D721Med (cell line): ENCODE measurements at regions not wholly inside any gene's neighbourhood (a gene's known extent, or its start where the extent isn't known, plus 50 kb on each side); places are given as distances from the start of the nearest gene placed in this dataset.

ENCODE experiments used
- DNase-seq: peaks from one replicate; pipeline ENCODE4 v3.0.0; 2011; ENCODE audit warnings: low spot score; ENCODE audit not compliant: insufficient read length
- FAIRE-seq: peaks from 2 replicates; lab custom pipeline; 2011; peaks lifted over from hg19 to GRCh38; lab: Jason Lieb, UNC
- TF ChIP-seq, protein P1 (sequence below): IDR thresholded peaks from 2 replicates; pipeline ENCODE4 v1.5.1; 2012; ENCODE audit warnings: mild to moderate bottlenecking, control low read depth; ENCODE audit not compliant: insufficient read depth; ENCODE audit errors: missing control alignments

DNA sequence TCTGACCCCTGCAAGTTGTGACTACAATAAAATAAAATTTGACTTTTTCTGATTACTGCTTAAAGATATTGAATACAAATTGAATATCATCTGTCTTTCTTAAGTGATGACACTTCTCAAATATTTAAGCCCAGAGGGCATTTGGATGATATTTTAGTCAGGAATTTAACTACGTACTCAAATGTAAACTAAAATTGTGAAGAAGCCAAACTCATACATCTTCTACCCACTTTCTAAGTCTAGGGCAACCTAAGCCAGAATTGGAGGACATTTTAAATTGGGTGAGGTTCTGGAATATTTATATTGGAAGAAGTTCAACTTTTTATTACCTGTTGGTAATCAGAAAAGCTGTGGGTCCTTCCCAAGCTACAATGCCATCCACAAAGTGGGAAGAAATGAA, 149.1 kb upstream of the WDR11 start:
- TF ChIP-seq, protein P1, sequence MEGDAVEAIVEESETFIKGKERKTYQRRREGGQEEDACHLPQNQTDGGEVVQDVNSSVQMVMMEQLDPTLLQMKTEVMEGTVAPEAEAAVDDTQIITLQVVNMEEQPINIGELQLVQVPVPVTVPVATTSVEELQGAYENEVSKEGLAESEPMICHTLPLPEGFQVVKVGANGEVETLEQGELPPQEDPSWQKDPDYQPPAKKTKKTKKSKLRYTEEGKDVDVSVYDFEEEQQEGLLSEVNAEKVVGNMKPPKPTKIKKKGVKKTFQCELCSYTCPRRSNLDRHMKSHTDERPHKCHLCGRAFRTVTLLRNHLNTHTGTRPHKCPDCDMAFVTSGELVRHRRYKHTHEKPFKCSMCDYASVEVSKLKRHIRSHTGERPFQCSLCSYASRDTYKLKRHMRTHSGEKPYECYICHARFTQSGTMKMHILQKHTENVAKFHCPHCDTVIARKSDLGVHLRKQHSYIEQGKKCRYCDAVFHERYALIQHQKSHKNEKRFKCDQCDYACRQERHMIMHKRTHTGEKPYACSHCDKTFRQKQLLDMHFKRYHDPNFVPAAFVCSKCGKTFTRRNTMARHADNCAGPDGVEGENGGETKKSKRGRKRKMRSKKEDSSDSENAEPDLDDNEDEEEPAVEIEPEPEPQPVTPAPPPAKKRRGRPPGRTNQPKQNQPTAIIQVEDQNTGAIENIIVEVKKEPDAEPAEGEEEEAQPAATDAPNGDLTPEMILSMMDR: no peak
- DNase-seq: no peak
- no peak for FAIRE-seq

DNA sequence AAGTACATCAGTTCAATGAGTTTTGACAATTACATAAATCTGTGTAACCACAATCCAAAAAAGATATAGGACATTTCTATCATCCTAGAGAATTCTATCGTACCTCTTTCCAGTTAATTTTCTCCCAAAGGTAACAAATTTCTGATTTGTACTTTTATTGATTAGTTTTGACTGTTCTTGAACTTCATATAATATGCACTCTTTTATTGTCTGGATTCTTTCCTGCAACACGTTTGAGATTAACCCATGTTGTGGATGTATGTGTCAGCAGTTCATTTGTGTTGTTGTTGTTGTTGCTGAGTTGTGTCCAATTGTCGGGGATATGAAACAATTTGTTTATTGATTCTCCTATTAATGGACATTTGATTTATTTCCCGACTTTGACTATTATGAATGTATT, 145.9 kb upstream of the WDR11 start:
- TF ChIP-seq, protein P1: no peak
- DNase-seq (no peak), FAIRE-seq (no peak)

DNA sequence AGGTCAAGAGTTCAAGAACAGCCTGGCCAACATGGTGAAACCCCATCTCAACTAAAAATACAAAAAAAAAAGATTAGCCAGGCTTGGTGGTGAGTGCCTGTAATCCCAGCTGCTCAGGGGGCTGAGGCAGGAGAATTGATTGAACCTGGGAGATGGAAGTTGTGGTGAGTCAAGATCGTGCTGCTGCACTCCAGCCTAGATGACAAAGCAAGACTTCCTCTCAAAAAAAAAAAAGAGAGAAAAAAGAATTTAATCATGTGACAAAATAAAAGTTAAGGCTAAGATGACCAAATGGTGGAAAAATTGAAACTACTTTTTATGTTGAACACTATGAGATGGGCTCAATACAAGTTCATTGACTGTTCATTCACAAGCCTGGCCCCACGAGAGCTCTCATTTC, 141.1 kb upstream of the WDR11 start:
- FAIRE-seq (no peak), DNase-seq (no peak)
- TF ChIP-seq, protein P1: no peak

DNA sequence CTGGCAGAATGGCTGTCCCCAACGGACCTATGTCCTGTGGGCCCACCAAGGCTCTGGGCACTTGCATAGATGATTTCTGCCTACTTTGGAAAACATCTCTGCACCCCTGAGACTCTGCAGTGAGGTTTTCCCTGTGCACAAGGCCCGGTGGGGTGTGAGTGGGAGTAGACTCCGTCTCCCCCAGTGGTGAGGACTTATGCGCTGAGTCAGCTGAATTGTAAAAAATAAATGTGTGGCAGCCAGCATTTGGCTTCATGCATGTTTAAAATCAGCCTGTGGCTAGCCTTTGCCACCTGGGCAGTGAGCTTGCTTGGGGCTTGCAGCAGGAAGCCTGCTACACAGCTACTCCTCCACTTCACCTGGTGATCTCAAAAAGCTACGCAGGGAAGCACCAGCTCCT, 139.3 kb upstream of the WDR11 start:
- TF ChIP-seq, protein P1: no peak
- FAIRE-seq (no peak), DNase-seq (no peak)

DNA sequence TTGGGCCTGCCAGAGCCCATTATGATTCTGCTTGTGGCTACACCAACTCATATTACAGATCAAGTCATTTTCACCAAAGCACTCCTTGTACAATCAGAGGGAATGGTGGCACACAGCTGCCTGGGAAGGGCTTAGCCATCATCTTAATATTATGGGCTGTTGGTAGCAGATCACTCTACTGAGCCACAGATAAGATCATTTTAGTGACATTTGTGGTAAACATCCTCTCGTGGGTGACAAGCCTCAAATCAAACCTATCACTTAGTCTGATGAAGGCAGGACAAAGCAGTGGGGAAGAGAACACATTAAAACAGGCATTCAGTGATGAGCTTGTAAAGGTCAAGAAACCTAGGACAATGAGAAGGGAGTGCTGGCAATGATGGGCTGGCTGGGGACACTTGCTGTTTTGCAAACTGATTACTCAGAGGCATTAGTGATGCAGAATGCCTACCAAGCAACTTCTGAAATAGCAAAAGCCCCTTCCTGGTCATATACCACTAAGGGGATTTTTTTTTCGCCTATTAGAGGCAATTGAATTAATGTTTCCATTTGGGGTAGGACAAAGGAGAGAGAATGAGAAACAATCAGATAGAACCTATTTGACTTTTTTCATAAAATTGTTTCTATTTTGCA, 137.5 kb upstream of the WDR11 start:
- FAIRE-seq: no peak
- TF ChIP-seq, protein P1: no peak

DNA sequence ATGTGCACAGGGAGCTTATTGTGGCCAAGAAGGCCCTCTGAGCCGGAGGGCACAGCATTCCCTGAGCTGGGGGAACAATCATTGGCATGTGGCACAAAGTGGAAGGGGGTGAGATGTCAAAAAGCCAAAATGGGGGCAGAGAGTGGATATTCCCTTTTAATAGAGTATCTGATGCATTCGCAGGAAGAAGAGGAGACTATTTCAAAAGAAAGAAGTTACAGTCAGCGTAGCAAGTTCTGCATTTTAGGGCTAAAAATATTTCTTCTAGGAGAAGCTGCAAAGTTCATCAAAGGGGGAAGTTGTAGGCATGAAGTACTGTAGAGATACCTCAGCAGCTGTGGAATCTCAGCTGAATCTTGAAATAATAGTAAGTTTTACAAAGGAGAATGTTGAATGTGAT, 136.0 kb upstream of the WDR11 start:
- TF ChIP-seq, protein P1: no peak
- no peak for DNase-seq
- no peak for FAIRE-seq

More for the DNA sequence above, 137.5 kb upstream of the WDR11 start:
- no peak for DNase-seq

DNA sequence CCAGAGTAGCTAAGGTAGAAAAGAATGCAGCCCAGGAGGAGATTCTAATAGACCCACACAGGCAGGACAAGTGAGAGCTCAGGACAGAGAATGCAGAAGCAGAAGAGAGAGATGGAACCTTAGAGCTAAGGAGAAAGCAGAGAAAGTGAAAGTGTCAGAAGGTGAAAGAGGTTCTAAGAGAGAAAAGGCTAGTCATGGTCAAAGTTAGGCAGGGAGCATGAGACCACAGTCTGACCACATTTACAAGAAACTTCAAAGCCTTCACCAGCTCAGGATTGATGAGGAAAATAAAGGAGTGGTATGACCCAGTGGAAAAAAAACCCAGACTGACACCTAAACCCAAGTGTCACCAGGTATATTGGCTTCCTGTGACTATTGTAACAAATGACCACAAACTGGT, 131.8 kb upstream of the WDR11 start:
- TF ChIP-seq, protein P1: no peak
- FAIRE-seq: no peak
- DNase-seq: no peak
